Transverse colon (tissue), 4 donors: ENCODE measurements at regions not wholly inside any gene's neighbourhood (a gene's known extent, or its start where the extent isn't known, plus 50 kb on each side); places are given as distances from the start of the nearest gene placed in this dataset.

Source experiments
- EP300 ChIP-seq: sonication (generic); formaldehyde crosslinking; IDR thresholded peaks from one replicate; pipeline ENCODE4 v1.6.1; 2017; ENCODE audit warnings: antibody characterized with exemption, low read depth
- POLR2A ChIP-seq: fragments of 450-650 bp; IDR thresholded peaks from one replicate; pipeline ENCODE4 v1.6.1; 2016; ENCODE audit warnings: antibody characterized with exemption, mild to moderate bottlenecking, moderate library complexity
- POLR2AphosphoS5 ChIP-seq, 3 donors: sonication (generic); formaldehyde crosslinking; IDR thresholded peaks; one replicate each; pipeline ENCODE4 v1.6.1; 2016; ENCODE audit warnings: antibody characterized with exemption in 3 of 3
- TF ChIP-seq, protein P1 (sequence below), 5 experiments: fragments of 200-600 bp in 3 of 5; fragments of 450-650 bp in 2 of 5; sonication (generic) in 3 of 5; IDR thresholded peaks; 1 replicate in 2 of 5; 2 replicates in 3 of 5; pipeline ENCODE4 v1.5.1; 2016 to 2017; ENCODE audit warnings: antibody characterized with exemption in 5 of 5, inconsistent platforms in 3 of 5, mild to moderate bottlenecking in 2 of 5, moderate library complexity in 1 of 5

- TF ChIP-seq POLR2A (no peak), EP300 (no peak), POLR2AphosphoS5 (IDR thresholded peaks at IDR 0.05) (no peak)
- TF ChIP-seq, protein P1, sequence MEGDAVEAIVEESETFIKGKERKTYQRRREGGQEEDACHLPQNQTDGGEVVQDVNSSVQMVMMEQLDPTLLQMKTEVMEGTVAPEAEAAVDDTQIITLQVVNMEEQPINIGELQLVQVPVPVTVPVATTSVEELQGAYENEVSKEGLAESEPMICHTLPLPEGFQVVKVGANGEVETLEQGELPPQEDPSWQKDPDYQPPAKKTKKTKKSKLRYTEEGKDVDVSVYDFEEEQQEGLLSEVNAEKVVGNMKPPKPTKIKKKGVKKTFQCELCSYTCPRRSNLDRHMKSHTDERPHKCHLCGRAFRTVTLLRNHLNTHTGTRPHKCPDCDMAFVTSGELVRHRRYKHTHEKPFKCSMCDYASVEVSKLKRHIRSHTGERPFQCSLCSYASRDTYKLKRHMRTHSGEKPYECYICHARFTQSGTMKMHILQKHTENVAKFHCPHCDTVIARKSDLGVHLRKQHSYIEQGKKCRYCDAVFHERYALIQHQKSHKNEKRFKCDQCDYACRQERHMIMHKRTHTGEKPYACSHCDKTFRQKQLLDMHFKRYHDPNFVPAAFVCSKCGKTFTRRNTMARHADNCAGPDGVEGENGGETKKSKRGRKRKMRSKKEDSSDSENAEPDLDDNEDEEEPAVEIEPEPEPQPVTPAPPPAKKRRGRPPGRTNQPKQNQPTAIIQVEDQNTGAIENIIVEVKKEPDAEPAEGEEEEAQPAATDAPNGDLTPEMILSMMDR (IDR thresholded peaks at IDR 0.05): no peak
These were observed 228.1 kb upstream of the RAB6C start for GRCh38 chr2:129751409-129751808.
